GM12864 (cell line): ENCODE measurements at regions not wholly inside any gene's neighbourhood (a gene's known extent, or its start where the extent isn't known, plus 50 kb on each side); places are given as distances from the start of the nearest gene placed in this dataset.

Source experiments
- DNase-seq: peaks from one replicate; pipeline ENCODE4 v3.0.0-alpha.2; 2011; ENCODE audit warnings: low read depth
- H3K4me3 ChIP-seq: 2 replicates; pipeline ENCODE4 v1.5.1; 2011; ENCODE audit warnings: mild to moderate bottlenecking, low read depth, low read length, control low read depth
- TF ChIP-seq, protein P1 (sequence below): IDR thresholded peaks from 2 replicates; pipeline ENCODE4 v1.5.1; 2011; ENCODE audit warnings: low read depth, mild to moderate bottlenecking, moderate library complexity, low read length, control low read depth, inconsistent platforms; ENCODE audit errors: missing control alignments

- TF ChIP-seq, protein P1, sequence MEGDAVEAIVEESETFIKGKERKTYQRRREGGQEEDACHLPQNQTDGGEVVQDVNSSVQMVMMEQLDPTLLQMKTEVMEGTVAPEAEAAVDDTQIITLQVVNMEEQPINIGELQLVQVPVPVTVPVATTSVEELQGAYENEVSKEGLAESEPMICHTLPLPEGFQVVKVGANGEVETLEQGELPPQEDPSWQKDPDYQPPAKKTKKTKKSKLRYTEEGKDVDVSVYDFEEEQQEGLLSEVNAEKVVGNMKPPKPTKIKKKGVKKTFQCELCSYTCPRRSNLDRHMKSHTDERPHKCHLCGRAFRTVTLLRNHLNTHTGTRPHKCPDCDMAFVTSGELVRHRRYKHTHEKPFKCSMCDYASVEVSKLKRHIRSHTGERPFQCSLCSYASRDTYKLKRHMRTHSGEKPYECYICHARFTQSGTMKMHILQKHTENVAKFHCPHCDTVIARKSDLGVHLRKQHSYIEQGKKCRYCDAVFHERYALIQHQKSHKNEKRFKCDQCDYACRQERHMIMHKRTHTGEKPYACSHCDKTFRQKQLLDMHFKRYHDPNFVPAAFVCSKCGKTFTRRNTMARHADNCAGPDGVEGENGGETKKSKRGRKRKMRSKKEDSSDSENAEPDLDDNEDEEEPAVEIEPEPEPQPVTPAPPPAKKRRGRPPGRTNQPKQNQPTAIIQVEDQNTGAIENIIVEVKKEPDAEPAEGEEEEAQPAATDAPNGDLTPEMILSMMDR: no peak
- no peak for DNase-seq
- no peak overlapping the region for H3K4me3 ChIP-seq
Measured at GRCh38 chrX:39167791-39168190, 366.5 kb downstream of the MID1IP1 start.

- TF ChIP-seq, protein P1: no peak
- no peak overlapping the region for H3K4me3 ChIP-seq
- DNase-seq: no peak
Measured at GRCh38 chrX:39168609-39169008, 367.4 kb downstream of the MID1IP1 start.

DNA sequence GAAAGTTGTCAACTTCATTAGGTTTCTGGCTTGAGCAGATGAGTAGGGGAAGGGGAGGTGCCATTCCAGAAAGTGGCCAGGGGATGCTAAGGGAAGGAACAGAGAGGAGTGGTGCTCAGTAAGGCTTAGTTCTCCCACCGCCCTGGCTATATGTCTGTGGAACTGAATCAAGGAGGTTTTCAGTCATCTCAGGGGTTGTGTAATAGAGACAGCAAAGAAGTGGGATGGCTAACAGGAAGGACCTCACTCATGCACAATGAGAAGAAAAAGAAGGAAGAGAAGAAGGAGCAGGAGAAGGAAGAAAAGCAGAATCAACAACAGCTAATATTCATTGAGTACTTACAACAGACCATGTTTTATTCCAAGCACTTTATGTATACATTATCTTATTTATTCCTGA is 368.7 kb downstream of the MID1IP1 start:
- TF ChIP-seq, protein P1: no peak
- no peak for DNase-seq
- no peak overlapping the region for H3K4me3 ChIP-seq

GRCh38 chrX:39170464-39170863 is 369.2 kb downstream of the MID1IP1 start:
- TF ChIP-seq, protein P1: no peak
- no peak for DNase-seq
- no peak overlapping the region for H3K4me3 ChIP-seq

GRCh38 chrX:39171686-39172085 is 370.4 kb downstream of the MID1IP1 start:
- DNase-seq: no peak
- TF ChIP-seq, protein P1: no peak

DNA sequence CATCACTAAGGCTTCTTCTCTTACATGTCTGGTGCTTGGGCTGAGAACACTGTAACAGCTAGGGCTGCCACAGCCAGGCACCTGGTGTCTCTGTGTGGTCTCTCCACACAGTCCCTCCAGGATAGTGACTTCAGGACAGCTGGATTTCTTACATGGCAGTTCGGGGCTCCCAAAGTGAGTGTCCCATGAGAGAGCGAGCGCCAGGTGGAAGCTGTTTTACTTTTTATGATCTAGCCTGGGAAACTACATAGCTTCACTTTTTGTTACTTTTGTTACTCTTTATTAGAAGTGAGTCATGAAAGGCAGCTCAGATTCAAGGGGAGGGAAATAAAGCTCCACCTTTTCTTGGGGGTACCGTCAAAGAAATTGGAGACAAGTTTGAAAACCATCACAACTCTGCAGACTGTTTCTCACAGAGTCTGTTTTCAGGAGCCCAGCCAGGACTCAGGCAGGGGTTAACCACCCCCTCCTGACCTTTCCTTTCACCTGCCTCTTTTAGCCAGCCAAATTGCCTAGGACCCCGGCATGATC is 373.0 kb downstream of the MID1IP1 start:
- H3K4me3 ChIP-seq: no peak overlapping the region
- TF ChIP-seq, protein P1: no peak
- no peak for DNase-seq

More at GRCh38 chrX:39171686-39172085, 370.4 kb downstream of the MID1IP1 start:
- no peak overlapping the region for H3K4me3 ChIP-seq

DNA sequence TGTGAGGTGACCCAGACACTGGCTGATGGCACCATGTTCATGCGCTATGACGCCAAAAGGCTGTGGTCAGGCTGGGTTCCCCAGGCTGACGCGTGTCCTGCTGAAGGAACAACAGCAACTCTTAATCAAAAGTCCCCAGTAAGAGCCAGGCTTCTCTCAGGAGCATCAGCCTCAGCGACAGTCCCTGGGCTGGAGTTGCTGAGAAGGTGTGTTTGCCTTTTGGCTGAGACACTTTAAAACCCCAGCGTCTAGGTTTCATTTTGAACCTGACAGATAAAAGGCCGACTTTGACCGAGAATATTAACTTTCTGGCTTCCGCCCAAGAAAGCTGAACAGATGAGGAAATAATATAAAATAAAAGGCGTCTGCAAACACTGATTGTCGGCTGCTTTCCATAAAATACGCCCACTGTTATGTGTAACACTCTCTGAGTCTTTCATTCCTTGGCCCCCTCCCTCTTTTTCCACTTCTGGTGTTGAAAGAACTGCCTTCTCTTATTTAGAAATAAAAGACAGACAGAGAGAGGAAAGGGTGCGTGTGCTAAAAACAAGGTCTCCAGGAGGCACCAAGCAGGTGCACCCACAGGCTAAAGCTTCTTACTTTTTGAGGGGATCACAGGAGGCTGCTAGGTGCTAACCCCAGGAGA is 373.6 kb downstream of the MID1IP1 start:
- no peak for DNase-seq
- no peak overlapping the region for H3K4me3 ChIP-seq
- TF ChIP-seq, protein P1: no peak
